ENCODE measurements at regions not wholly inside any gene's neighbourhood (a gene's known extent, or its start where the extent isn't known, plus 50 kb on each side); places are given as distances from the start of the nearest gene placed in this dataset.

DNA sequence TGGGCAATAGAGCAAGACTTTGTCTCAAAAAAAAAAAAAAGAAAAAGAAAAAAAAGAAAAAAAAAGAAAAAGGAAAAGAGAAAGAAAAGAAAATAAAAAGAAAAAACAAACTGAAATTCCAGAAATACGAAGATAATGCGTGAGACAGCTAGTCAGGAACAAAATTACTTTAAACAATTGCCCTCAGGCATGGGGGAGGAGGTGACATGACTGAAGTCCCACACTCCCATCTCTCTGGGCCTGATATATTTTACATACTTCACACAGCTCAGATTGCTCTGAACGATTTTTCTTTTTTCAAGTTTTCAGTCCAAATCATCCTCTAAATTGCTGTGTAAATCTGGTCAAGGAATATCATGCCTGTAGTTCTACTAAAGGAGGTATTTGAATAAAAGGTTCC is 409.5 kb upstream of the DEPDC1 start:
- Mint-ChIP-seq H3K27me3 (ENCODE audit: low read depth) (no peaks in the 10 kb centered on the region), H3K4me1 (peaks cover 10% of the 10 kb centered on the region), H3K9me3 (peaks cover 20% of the 10 kb centered on the region), H3K27ac (no peak overlapping the region), H3K4me3 (no peak overlapping the region), H3K36me3 (no peaks in the 10 kb centered on the region; the same call in 1 of the 2 replicates)
- TF ChIP-seq, protein P1, sequence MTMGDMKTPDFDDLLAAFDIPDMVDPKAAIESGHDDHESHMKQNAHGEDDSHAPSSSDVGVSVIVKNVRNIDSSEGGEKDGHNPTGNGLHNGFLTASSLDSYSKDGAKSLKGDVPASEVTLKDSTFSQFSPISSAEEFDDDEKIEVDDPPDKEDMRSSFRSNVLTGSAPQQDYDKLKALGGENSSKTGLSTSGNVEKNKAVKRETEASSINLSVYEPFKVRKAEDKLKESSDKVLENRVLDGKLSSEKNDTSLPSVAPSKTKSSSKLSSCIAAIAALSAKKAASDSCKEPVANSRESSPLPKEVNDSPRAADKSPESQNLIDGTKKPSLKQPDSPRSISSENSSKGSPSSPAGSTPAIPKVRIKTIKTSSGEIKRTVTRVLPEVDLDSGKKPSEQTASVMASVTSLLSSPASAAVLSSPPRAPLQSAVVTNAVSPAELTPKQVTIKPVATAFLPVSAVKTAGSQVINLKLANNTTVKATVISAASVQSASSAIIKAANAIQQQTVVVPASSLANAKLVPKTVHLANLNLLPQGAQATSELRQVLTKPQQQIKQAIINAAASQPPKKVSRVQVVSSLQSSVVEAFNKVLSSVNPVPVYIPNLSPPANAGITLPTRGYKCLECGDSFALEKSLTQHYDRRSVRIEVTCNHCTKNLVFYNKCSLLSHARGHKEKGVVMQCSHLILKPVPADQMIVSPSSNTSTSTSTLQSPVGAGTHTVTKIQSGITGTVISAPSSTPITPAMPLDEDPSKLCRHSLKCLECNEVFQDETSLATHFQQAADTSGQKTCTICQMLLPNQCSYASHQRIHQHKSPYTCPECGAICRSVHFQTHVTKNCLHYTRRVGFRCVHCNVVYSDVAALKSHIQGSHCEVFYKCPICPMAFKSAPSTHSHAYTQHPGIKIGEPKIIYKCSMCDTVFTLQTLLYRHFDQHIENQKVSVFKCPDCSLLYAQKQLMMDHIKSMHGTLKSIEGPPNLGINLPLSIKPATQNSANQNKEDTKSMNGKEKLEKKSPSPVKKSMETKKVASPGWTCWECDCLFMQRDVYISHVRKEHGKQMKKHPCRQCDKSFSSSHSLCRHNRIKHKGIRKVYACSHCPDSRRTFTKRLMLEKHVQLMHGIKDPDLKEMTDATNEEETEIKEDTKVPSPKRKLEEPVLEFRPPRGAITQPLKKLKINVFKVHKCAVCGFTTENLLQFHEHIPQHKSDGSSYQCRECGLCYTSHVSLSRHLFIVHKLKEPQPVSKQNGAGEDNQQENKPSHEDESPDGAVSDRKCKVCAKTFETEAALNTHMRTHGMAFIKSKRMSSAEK (CRISPR knock-in tag; IDR thresholded peaks at IDR 0.05; ENCODE audit: borderline replicate concordance) = no peak
- TF ChIP-seq, protein P2, sequence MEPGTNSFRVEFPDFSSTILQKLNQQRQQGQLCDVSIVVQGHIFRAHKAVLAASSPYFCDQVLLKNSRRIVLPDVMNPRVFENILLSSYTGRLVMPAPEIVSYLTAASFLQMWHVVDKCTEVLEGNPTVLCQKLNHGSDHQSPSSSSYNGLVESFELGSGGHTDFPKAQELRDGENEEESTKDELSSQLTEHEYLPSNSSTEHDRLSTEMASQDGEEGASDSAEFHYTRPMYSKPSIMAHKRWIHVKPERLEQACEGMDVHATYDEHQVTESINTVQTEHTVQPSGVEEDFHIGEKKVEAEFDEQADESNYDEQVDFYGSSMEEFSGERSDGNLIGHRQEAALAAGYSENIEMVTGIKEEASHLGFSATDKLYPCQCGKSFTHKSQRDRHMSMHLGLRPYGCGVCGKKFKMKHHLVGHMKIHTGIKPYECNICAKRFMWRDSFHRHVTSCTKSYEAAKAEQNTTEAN (CRISPR knock-in tag; IDR thresholded peaks at IDR 0.05) = no peak
- TF ChIP-seq, protein P3, sequence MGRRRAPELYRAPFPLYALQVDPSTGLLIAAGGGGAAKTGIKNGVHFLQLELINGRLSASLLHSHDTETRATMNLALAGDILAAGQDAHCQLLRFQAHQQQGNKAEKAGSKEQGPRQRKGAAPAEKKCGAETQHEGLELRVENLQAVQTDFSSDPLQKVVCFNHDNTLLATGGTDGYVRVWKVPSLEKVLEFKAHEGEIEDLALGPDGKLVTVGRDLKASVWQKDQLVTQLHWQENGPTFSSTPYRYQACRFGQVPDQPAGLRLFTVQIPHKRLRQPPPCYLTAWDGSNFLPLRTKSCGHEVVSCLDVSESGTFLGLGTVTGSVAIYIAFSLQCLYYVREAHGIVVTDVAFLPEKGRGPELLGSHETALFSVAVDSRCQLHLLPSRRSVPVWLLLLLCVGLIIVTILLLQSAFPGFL (CRISPR knock-in tag; IDR thresholded peaks at IDR 0.05; ENCODE audit: borderline replicate concordance) = no peak
- TF ChIP-seq CREB1 (CRISPR knock-in tag; IDR thresholded peaks at IDR 0.05) = no peak
- no peak for TF ChIP-seq ZNF232 (CRISPR knock-in tag; IDR thresholded peaks at IDR 0.05)
- TF ChIP-seq, protein P4, sequence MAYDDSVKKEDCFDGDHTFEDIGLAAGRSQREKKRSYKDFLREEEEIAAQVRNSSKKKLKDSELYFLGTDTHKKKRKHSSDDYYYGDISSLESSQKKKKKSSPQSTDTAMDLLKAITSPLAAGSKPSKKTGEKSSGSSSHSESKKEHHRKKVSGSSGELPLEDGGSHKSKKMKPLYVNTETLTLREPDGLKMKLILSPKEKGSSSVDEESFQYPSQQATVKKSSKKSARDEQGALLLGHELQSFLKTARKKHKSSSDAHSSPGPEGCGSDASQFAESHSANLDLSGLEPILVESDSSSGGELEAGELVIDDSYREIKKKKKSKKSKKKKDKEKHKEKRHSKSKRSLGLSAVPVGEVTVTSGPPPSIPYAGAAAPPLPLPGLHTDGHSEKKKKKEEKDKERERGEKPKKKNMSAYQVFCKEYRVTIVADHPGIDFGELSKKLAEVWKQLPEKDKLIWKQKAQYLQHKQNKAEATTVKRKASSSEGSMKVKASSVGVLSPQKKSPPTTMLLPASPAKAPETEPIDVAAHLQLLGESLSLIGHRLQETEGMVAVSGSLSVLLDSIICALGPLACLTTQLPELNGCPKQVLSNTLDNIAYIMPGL (CRISPR knock-in tag; IDR thresholded peaks at IDR 0.05) = no peak
- TF ChIP-seq EMX1 (CRISPR knock-in tag; IDR thresholded peaks at IDR 0.05) = no peak
- no peak for TF ChIP-seq TEAD1 (CRISPR knock-in tag; IDR thresholded peaks at IDR 0.05)
- TF ChIP-seq, protein P5, sequence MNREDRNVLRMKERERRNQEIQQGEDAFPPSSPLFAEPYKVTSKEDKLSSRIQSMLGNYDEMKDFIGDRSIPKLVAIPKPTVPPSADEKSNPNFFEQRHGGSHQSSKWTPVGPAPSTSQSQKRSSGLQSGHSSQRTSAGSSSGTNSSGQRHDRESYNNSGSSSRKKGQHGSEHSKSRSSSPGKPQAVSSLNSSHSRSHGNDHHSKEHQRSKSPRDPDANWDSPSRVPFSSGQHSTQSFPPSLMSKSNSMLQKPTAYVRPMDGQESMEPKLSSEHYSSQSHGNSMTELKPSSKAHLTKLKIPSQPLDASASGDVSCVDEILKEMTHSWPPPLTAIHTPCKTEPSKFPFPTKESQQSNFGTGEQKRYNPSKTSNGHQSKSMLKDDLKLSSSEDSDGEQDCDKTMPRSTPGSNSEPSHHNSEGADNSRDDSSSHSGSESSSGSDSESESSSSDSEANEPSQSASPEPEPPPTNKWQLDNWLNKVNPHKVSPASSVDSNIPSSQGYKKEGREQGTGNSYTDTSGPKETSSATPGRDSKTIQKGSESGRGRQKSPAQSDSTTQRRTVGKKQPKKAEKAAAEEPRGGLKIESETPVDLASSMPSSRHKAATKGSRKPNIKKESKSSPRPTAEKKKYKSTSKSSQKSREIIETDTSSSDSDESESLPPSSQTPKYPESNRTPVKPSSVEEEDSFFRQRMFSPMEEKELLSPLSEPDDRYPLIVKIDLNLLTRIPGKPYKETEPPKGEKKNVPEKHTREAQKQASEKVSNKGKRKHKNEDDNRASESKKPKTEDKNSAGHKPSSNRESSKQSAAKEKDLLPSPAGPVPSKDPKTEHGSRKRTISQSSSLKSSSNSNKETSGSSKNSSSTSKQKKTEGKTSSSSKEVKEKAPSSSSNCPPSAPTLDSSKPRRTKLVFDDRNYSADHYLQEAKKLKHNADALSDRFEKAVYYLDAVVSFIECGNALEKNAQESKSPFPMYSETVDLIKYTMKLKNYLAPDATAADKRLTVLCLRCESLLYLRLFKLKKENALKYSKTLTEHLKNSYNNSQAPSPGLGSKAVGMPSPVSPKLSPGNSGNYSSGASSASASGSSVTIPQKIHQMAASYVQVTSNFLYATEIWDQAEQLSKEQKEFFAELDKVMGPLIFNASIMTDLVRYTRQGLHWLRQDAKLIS (CRISPR knock-in tag; IDR thresholded peaks at IDR 0.05; ENCODE audit: borderline replicate concordance) = no peak
- TF ChIP-seq SMAD4 (CRISPR knock-in tag; IDR thresholded peaks at IDR 0.05) = no peak
- TF ChIP-seq SP1 (CRISPR knock-in tag; conservative IDR thresholded peaks at IDR 0.05) = no peak
- TF ChIP-seq FOXK1 (CRISPR knock-in tag; IDR thresholded peaks at IDR 0.05) = no peak
- DNase-seq (ENCODE audit: low spot score) (no peak), ATAC-seq (no peak)
- ChIA-PET POLR2A (no interaction called here), CTCF (no interaction called here)

DNA sequence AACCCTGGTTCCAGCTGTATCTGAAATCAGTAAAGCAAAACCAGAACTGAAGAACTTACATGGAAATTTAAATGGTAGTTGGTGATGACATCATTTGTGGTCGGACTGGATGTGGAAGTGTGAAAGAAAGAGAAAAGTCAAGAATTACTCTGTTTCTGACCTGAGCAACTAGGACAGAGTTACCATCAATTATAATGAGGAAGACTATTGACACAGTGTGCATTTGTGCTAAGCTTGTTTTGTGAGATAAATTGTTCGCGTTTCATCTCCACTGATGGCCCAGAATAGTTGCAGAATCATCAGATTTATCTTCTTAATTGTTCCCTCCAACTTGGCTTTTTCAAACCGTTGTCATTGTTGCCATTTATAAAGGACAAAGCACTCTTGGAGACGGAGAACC is 410.6 kb upstream of the DEPDC1 start:
- no peaks in the 10 kb centered on the region for H3K27me3 Mint-ChIP-seq (ENCODE audit: low read depth)
- peaks cover 20% of the 10 kb centered on the region for H3K9me3 Mint-ChIP-seq
- H3K27ac Mint-ChIP-seq = no peak overlapping the region
- no peak for TF ChIP-seq NFYB (CRISPR knock-in tag; conservative IDR thresholded peaks at IDR 0.05; ENCODE audit: low read depth)
- TF ChIP-seq CREB1 (CRISPR knock-in tag; IDR thresholded peaks at IDR 0.05) = no peak
- TF ChIP-seq GTF2I (CRISPR knock-in tag; conservative IDR thresholded peaks at IDR 0.05) = no peak
- TF ChIP-seq FOXJ3 (CRISPR knock-in tag; IDR thresholded peaks at IDR 0.05; ENCODE audit: borderline replicate concordance) = no peak
- DNase-seq (ENCODE audit: low spot score) = no peak
- CTCF ChIA-PET = no interaction called here
- POLR2A ChIA-PET = interaction anchor here (0.6 kb wide), 1 partner anchor 675 kb away, joined by 3 read pairs; no protein-coding TSS in a partner anchor
- H3K4me3 Mint-ChIP-seq = no peak overlapping the region
- H3K36me3 Mint-ChIP-seq = no peaks in the 10 kb centered on the region; the same call in 1 of the 2 replicates
- H3K4me1 Mint-ChIP-seq = peaks cover 12% of the 10 kb centered on the region
- no peak for ATAC-seq

Data from WTC11 (cell line).